ENCODE measurements at regions not wholly inside any gene's neighbourhood (a gene's known extent, or its start where the extent isn't known, plus 50 kb on each side); places are given as distances from the start of the nearest gene placed in this dataset.

GRCh38 chr15:91622711-91623342 is 230.7 kb upstream of the SLCO3A1 start:
- peaks cover 0 to 6% of the 10 kb centered on the region in 2 donors for H3K9me3 ChIP-seq
- no peak overlapping the region for H3K27ac ChIP-seq
- no peak overlapping the region for H3K4me3 ChIP-seq
- no peaks in the 10 kb centered on the region for H3K27me3 ChIP-seq
- no peak for TF ChIP-seq CTCF (IDR thresholded peaks at IDR 0.05)
- peaks cover 0 to 4% of the 10 kb centered on the region in 2 donors for H3K4me1 ChIP-seq
- DNase-seq (ENCODE audit: low spot score), result no peak
- no peaks in the 10 kb centered on the region for H3K36me3 ChIP-seq

- Histone ChIP-seq H3K27ac (no peak overlapping the region), H3K4me1 (peaks cover 0 to 11% of the 10 kb centered on the region in 2 donors), H3K4me3 (no peak overlapping the region), H3K9me3 (no peaks in the 10 kb centered on the region), H3K27me3 (no peaks in the 10 kb centered on the region), H3K36me3 (no peaks in the 10 kb centered on the region)
- TF ChIP-seq CTCF (IDR thresholded peaks at IDR 0.05), result no peak
- DNase-seq (ENCODE audit: low spot score), result no peak
Observed at GRCh38 chr15:91624353-91624968, 229.0 kb upstream of the SLCO3A1 start.

- no peak for TF ChIP-seq CTCF (IDR thresholded peaks at IDR 0.05)
- Histone ChIP-seq H3K27ac (no peak overlapping the region), H3K27me3 (no peaks in the 10 kb centered on the region), H3K4me3 (no peak overlapping the region), H3K9me3 (no peaks in the 10 kb centered on the region), H3K4me1 (peaks cover 0 to 11% of the 10 kb centered on the region in 2 donors), H3K36me3 (no peaks in the 10 kb centered on the region)
- DNase-seq (ENCODE audit: low spot score), result no peak
Observed at GRCh38 chr15:91625506-91625905, 228.0 kb upstream of the SLCO3A1 start.

- H3K4me3 ChIP-seq, result no peak overlapping the region
Observed at GRCh38 chr15:91627473-91628278, 225.8 kb upstream of the SLCO3A1 start.

GRCh38 chr15:91630090-91630489 is 223.4 kb upstream of the SLCO3A1 start:
- Histone ChIP-seq H3K36me3 (no peaks in the 10 kb centered on the region), H3K27ac (no peak overlapping the region), H3K9me3 (no peaks in the 10 kb centered on the region), H3K4me3 (no peak overlapping the region), H3K27me3 (no peaks in the 10 kb centered on the region), H3K4me1 (peaks cover 0 to 11% of the 10 kb centered on the region in 2 donors)
- TF ChIP-seq CTCF (IDR thresholded peaks at IDR 0.05), result no peak
- DNase-seq (ENCODE audit: low spot score), result no peak

More at GRCh38 chr15:91627473-91628278, 225.8 kb upstream of the SLCO3A1 start:
- no peaks in the 10 kb centered on the region for H3K9me3 ChIP-seq
- peaks cover 0 to 11% of the 10 kb centered on the region in 2 donors for H3K4me1 ChIP-seq
- DNase-seq (ENCODE audit: low spot score), result no peak
- no peaks in the 10 kb centered on the region for H3K36me3 ChIP-seq
- TF ChIP-seq CTCF (IDR thresholded peaks at IDR 0.05), result no peak
- H3K27ac ChIP-seq, result peak overlapping the region; percentile 55 to 58
- H3K27me3 ChIP-seq, result no peaks in the 10 kb centered on the region
